ENCODE measurements at regions not wholly inside any gene's neighbourhood (a gene's known extent, or its start where the extent isn't known, plus 50 kb on each side); places are given as distances from the start of the nearest gene placed in this dataset.

- H3K4me3 ChIP-seq, result no peak overlapping the region
- intact Hi-C loops (cut with DNase I; ENCODE audit: low total_unique reads), result no loop called here
- H3K4me1 ChIP-seq, result no peaks in the 10 kb centered on the region
- TF ChIP-seq POLR2A (IDR thresholded peaks at IDR 0.05) (no peak), CTCF (IDR thresholded peaks at IDR 0.05) (no peak)
- H3K27ac ChIP-seq, result no peak overlapping the region
- 84% methylated on average over 2 of the region's 2 CpGs; no CpG with 5 or more reads in 1 of the 2 donors for WGBS, 2 donors
- H3K36me3 ChIP-seq (ENCODE audit: low read depth, missing control alignments), result no peaks in the 10 kb centered on the region
- no peak for DNase-seq
- no peaks in the 10 kb centered on the region for H3K27me3 ChIP-seq
- no peaks in the 10 kb centered on the region for H3K9me3 ChIP-seq
Measured at GRCh38 chr1:3987669-3988235, 87.7 kb upstream of the C1orf174 start.

- no peak overlapping the region for H3K4me3 ChIP-seq
- H3K27me3 ChIP-seq, result no peaks in the 10 kb centered on the region
- H3K36me3 ChIP-seq (ENCODE audit: low read depth, missing control alignments), result no peaks in the 10 kb centered on the region
- no peaks in the 10 kb centered on the region for H3K9me3 ChIP-seq
- no peak overlapping the region for H3K27ac ChIP-seq
- H3K4me1 ChIP-seq, result no peaks in the 10 kb centered on the region
- 91 to 92% methylated on average over 7 of the region's 7 CpGs for WGBS, 2 donors
- no peak for DNase-seq
- intact Hi-C loops (cut with DNase I; ENCODE audit: low total_unique reads), result no loop called here
- TF ChIP-seq POLR2A (IDR thresholded peaks at IDR 0.05) (no peak), CTCF (IDR thresholded peaks at IDR 0.05) (no peak)
Measured at GRCh38 chr1:3988431-3988830, 88.4 kb upstream of the C1orf174 start.

- H3K4me1 ChIP-seq, result no peaks in the 10 kb centered on the region
- no peak for DNase-seq
- no peaks in the 10 kb centered on the region for H3K36me3 ChIP-seq (ENCODE audit: low read depth, missing control alignments)
- H3K4me3 ChIP-seq, result no peak overlapping the region
- TF ChIP-seq POLR2A (IDR thresholded peaks at IDR 0.05), result no peak
- TF ChIP-seq CTCF (IDR thresholded peaks at IDR 0.05), result no peak
- no peak overlapping the region for H3K27ac ChIP-seq
- intact Hi-C loops (cut with DNase I; ENCODE audit: low total_unique reads), result no loop called here
- H3K9me3 ChIP-seq, result no peaks in the 10 kb centered on the region
- WGBS, 2 donors, result 93 to 97% methylated on average over 2 of the region's 2 CpGs
- no peaks in the 10 kb centered on the region for H3K27me3 ChIP-seq
Measured at GRCh38 chr1:3989465-3989864, 89.4 kb upstream of the C1orf174 start.

- Histone ChIP-seq H3K27me3 (no peaks in the 10 kb centered on the region), H3K27ac (no peak overlapping the region)
Measured at GRCh38 chr1:3992103-3992556, 92.1 kb upstream of the C1orf174 start.

More at GRCh38 chr1:3992103-3992556, 92.1 kb upstream of the C1orf174 start:
- no peaks in the 10 kb centered on the region for H3K4me1 ChIP-seq
- no peaks in the 10 kb centered on the region for H3K36me3 ChIP-seq (ENCODE audit: low read depth, missing control alignments)
- no peak overlapping the region for H3K4me3 ChIP-seq
- 93 to 96% methylated on average over 2 of the region's 2 CpGs for WGBS, 2 donors
- TF ChIP-seq CTCF (IDR thresholded peaks at IDR 0.05) (no peak), POLR2A (IDR thresholded peaks at IDR 0.05) (no peak)
- DNase-seq, result no peak
- H3K9me3 ChIP-seq, result no peaks in the 10 kb centered on the region
- intact Hi-C loops (cut with DNase I; ENCODE audit: low total_unique reads), result no loop called here
